HEK293 (cell line): ENCODE measurements at regions not wholly inside any gene's neighbourhood (a gene's known extent, or its start where the extent isn't known, plus 50 kb on each side); places are given as distances from the start of the nearest gene placed in this dataset.

Experiments used
- CTCF ChIA-PET: fragments of 350-600 bp; formaldehyde crosslinking; extraction: SDS; loops from one replicate; lab custom pipeline; 2021; ENCODE audit warnings: antibody characterized with exemption; lab: Yijun Ruan, JAX
- POLR2A ChIA-PET: fragments of 300-600 bp; formaldehyde crosslinking; extraction: SDS; loops from one replicate; lab custom pipeline; 2020; ENCODE audit warnings: antibody characterized with exemption, inconsistent platforms; lab: Yijun Ruan, JAX
- H3K27ac ChIP-seq: fragments of 200-500 bp; sonication (Bioruptor generic); 2 replicates; pipeline ENCODE4 v1.5.1; 2014; ENCODE audit warnings: low read depth, low read length, control low read depth, inconsistent platforms; ENCODE audit errors: extremely low read depth
- H3K36me3 ChIP-seq, 2 experiments: fragments of 200-500 bp in 1 of 2; sonication (Bioruptor generic) in 1 of 2; 1 replicate in 1 of 2; 2 replicates in 1 of 2; pipeline ENCODE4 v1.5.1; 2014 to 2017; ENCODE audit warnings: inconsistent platforms in 2 of 2, low read length in 2 of 2; ENCODE audit not compliant: control insufficient read depth in 2 of 2, insufficient read depth in 1 of 2
- H3K4me1 ChIP-seq: fragments of 200-500 bp; sonication (Bioruptor generic); 2 replicates; pipeline ENCODE4 v1.5.1; 2014; ENCODE audit warnings: mild to moderate bottlenecking, low read length, inconsistent platforms; ENCODE audit not compliant: control insufficient read depth, insufficient read depth
- H3K4me3 ChIP-seq: 2 replicates; pipeline ENCODE4 v1.5.1; 2011; ENCODE audit warnings: low read depth, mild to moderate bottlenecking, control low read depth, low read length, moderate library complexity
- H3K9me3 ChIP-seq: fragments of 200-500 bp; sonication (Bioruptor generic); 2 replicates; pipeline ENCODE4 v1.5.1; 2014; ENCODE audit warnings: low read depth, low read length, inconsistent platforms; ENCODE audit not compliant: control insufficient read depth, insufficient read depth
- BCL11A ChIP-seq: fragments of 450-650 bp; formaldehyde crosslinking; IDR thresholded peaks from 2 replicates; pipeline ENCODE4 v1.5.1; 2016; ENCODE audit warnings: low read depth, missing biosample characterization, missing genetic modification characterization
- BCL11B ChIP-seq: fragments of 450-650 bp; formaldehyde crosslinking; IDR thresholded peaks from 2 replicates; pipeline ENCODE4 v1.5.1; 2016; ENCODE audit warnings: low read depth, missing biosample characterization, missing genetic modification characterization
- GFI1B ChIP-seq: fragments of 450-650 bp; formaldehyde crosslinking; IDR thresholded peaks from 2 replicates; pipeline ENCODE4 v1.5.1; 2016; ENCODE audit warnings: missing biosample characterization, missing genetic modification characterization
- KLF9 ChIP-seq: fragments of 450-650 bp; formaldehyde crosslinking; IDR thresholded peaks from 2 replicates; pipeline ENCODE4 v1.5.1; 2016; ENCODE audit warnings: missing biosample characterization, missing genetic modification characterization, low read depth
- PRDM1 ChIP-seq: fragments of 450-650 bp; formaldehyde crosslinking; IDR thresholded peaks from 2 replicates; pipeline ENCODE4; 2016; ENCODE audit warnings: missing biosample characterization, missing genetic modification characterization
- SALL2 ChIP-seq: fragments of 450-650 bp; formaldehyde crosslinking; IDR thresholded peaks from 2 replicates; pipeline ENCODE4 v1.5.0; 2017; ENCODE audit warnings: missing biosample characterization, mild to moderate bottlenecking, missing genetic modification characterization, borderline replicate concordance
- YY1 ChIP-seq: fragments of 450-650 bp; formaldehyde crosslinking; IDR thresholded peaks from 2 replicates; pipeline ENCODE4 v1.5.1; 2018; ENCODE audit warnings: missing biosample characterization, missing genetic modification characterization
- ZBTB1 ChIP-seq: fragments of 450-650 bp; formaldehyde crosslinking; IDR thresholded peaks from 2 replicates; pipeline ENCODE4 v1.5.1; 2016; ENCODE audit warnings: missing biosample characterization, missing genetic modification characterization
- ZBTB10 ChIP-seq: fragments of 450-650 bp; formaldehyde crosslinking; IDR thresholded peaks from 2 replicates; pipeline ENCODE4 v1.5.1; 2016; ENCODE audit warnings: missing biosample characterization, missing genetic modification characterization
- ZBTB17 ChIP-seq: fragments of 450-650 bp; formaldehyde crosslinking; IDR thresholded peaks from 2 replicates; pipeline ENCODE4 v1.5.1; 2016; ENCODE audit warnings: missing biosample characterization, missing genetic modification characterization
- ZBTB20 ChIP-seq: fragments of 450-650 bp; formaldehyde crosslinking; IDR thresholded peaks from 2 replicates; pipeline ENCODE4 v1.5.1; 2016; ENCODE audit warnings: missing biosample characterization, missing genetic modification characterization
- ZBTB6 ChIP-seq: fragments of 450-650 bp; formaldehyde crosslinking; IDR thresholded peaks from 2 replicates; pipeline ENCODE4 v1.5.1; 2017; ENCODE audit warnings: missing biosample characterization, missing genetic modification characterization
- ZNF16 ChIP-seq: fragments of 450-650 bp; formaldehyde crosslinking; IDR thresholded peaks from 2 replicates; pipeline ENCODE4 v1.5.1; 2016; ENCODE audit warnings: low read depth, missing biosample characterization, missing genetic modification characterization
- ZNF2 ChIP-seq: fragments of 450-650 bp; formaldehyde crosslinking; IDR thresholded peaks from 2 replicates; pipeline ENCODE4 v1.5.1; 2016; ENCODE audit warnings: missing biosample characterization, missing genetic modification characterization
- ZNF214 ChIP-seq: fragments of 450-650 bp; formaldehyde crosslinking; IDR thresholded peaks from 2 replicates; pipeline ENCODE4 v1.5.1; 2017; ENCODE audit warnings: missing biosample characterization, mild to moderate bottlenecking, missing genetic modification characterization, borderline replicate concordance
- ZNF239 ChIP-seq: fragments of 450-650 bp; formaldehyde crosslinking; IDR thresholded peaks from 2 replicates; pipeline ENCODE4 v1.5.1; 2016; ENCODE audit warnings: missing biosample characterization, missing genetic modification characterization
- ZNF24 ChIP-seq: fragments of 450-650 bp; formaldehyde crosslinking; IDR thresholded peaks from 2 replicates; pipeline ENCODE4 v1.5.1; 2016; ENCODE audit warnings: missing biosample characterization, missing genetic modification characterization
- ZNF324 ChIP-seq: fragments of 450-650 bp; formaldehyde crosslinking; IDR thresholded peaks from 2 replicates; pipeline ENCODE4 v1.5.1; 2016; ENCODE audit warnings: missing biosample characterization, missing genetic modification characterization
- ZNF350 ChIP-seq: fragments of 450-650 bp; formaldehyde crosslinking; IDR thresholded peaks from 2 replicates; pipeline ENCODE4 v1.5.0; 2017; ENCODE audit warnings: missing biosample characterization, mild to moderate bottlenecking, missing genetic modification characterization
- ZNF623 ChIP-seq: fragments of 450-650 bp; formaldehyde crosslinking; IDR thresholded peaks from 2 replicates; pipeline ENCODE4 v1.5.1; 2016; ENCODE audit warnings: missing biosample characterization, missing genetic modification characterization
- ZNF645 ChIP-seq: fragments of 450-650 bp; formaldehyde crosslinking; IDR thresholded peaks from 2 replicates; pipeline ENCODE4; 2016; ENCODE audit warnings: missing biosample characterization, missing genetic modification characterization
- ZNF747 ChIP-seq: fragments of 450-650 bp; formaldehyde crosslinking; IDR thresholded peaks from 2 replicates; pipeline ENCODE4 v1.5.1; 2016; ENCODE audit warnings: missing biosample characterization, missing genetic modification characterization
- ZNF777 ChIP-seq: fragments of 450-650 bp; formaldehyde crosslinking; IDR thresholded peaks from 2 replicates; pipeline ENCODE4 v1.5.1; 2017; ENCODE audit warnings: missing biosample characterization, missing genetic modification characterization, borderline replicate concordance
- ZNF785 ChIP-seq: fragments of 450-650 bp; formaldehyde crosslinking; IDR thresholded peaks from 2 replicates; pipeline ENCODE4 v1.5.1; 2016; ENCODE audit warnings: missing biosample characterization, missing genetic modification characterization
- ZNF792 ChIP-seq: fragments of 450-650 bp; formaldehyde crosslinking; IDR thresholded peaks from 2 replicates; pipeline ENCODE4 v1.5.1; 2016; ENCODE audit warnings: missing biosample characterization, missing genetic modification characterization
- TF ChIP-seq, protein P1 (sequence below): fragments of 450-650 bp; formaldehyde crosslinking; IDR thresholded peaks from 2 replicates; pipeline ENCODE4 v1.5.1; 2016; ENCODE audit warnings: missing biosample characterization, missing genetic modification characterization
- TF ChIP-seq, protein P2 (sequence below): fragments of 450-650 bp; formaldehyde crosslinking; IDR thresholded peaks from 2 replicates; pipeline ENCODE4 v1.5.1; 2016; ENCODE audit warnings: missing biosample characterization, missing genetic modification characterization
- TF ChIP-seq, protein P3 (sequence below): fragments of 450-650 bp; IDR thresholded peaks from 2 replicates; pipeline ENCODE4 v1.5.1; 2018; ENCODE audit warnings: missing biosample characterization, missing genetic modification characterization

- no peak for TF ChIP-seq KLF9
Measured at GRCh38 chr15:54836052-54836795, 360.5 kb downstream of the RSL24D1 start (continued).

DNA sequence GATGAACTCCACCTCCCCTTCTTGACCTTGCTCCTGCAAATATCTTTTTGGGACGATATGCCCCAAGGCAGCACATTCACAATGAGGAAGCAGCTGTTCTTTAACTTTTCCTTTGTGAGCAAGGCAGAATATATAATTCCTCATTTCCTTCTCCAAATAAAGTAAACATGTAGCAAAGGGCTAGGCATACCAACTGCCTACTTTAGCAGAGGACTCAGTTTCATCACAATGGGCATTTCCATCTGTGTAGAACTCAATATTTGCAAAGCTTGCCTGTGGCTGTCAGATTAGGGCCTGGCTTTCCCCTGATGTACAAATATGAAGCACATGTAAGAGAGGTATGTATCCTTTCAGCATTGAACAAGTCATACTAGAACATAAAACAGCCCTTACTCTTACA is 366.9 kb downstream of the RSL24D1 start:
- H3K27ac ChIP-seq = no peak overlapping the region
- CTCF ChIA-PET = no interaction called here
- H3K4me3 ChIP-seq = no peak overlapping the region
- H3K9me3 ChIP-seq = no peaks in the 10 kb centered on the region
- TF ChIP-seq ZNF16 (tag by site-specific recombination) (no peak), ZNF239 (no peak), ZBTB17 (tag by site-specific recombination) (no peak), YY1 (tag by site-specific recombination) (no peak), BCL11B (no peak), ZBTB20 (tag by site-specific recombination) (no peak), ZBTB10 (tag by site-specific recombination) (no peak), ZNF792 (tag by site-specific recombination) (no peak), ZNF214 (tag by site-specific recombination) (no peak), ZNF324 (tag by site-specific recombination) (no peak), ZBTB6 (tag by site-specific recombination) (no peak), ZNF785 (no peak), ZBTB1 (tag by site-specific recombination) (no peak), ZNF350 (tag by site-specific recombination) (no peak), ZNF645 (no peak)
- TF ChIP-seq, protein P1, sequence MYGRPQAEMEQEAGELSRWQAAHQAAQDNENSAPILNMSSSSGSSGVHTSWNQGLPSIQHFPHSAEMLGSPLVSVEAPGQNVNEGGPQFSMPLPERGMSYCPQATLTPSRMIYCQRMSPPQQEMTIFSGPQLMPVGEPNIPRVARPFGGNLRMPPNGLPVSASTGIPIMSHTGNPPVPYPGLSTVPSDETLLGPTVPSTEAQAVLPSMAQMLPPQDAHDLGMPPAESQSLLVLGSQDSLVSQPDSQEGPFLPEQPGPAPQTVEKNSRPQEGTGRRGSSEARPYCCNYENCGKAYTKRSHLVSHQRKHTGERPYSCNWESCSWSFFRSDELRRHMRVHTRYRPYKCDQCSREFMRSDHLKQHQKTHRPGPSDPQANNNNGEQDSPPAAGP = no peak
- H3K4me1 ChIP-seq = no peaks in the 10 kb centered on the region
- H3K36me3 ChIP-seq = no peaks in the 10 kb centered on the region
- POLR2A ChIA-PET = no interaction called here

GRCh38 chr15:54820811-54821210 is 375.9 kb downstream of the RSL24D1 start:
- CTCF ChIA-PET = no interaction called here
- Histone ChIP-seq H3K4me3 (no peak overlapping the region), H3K27ac (no peak overlapping the region), H3K9me3 (no peaks in the 10 kb centered on the region), H3K4me1 (no peaks in the 10 kb centered on the region), H3K36me3 (no peaks in the 10 kb centered on the region)
- POLR2A ChIA-PET = no interaction called here
- TF ChIP-seq ZNF2 (tag by site-specific recombination) (no peak), ZNF623 (no peak), ZNF777 (no peak), ZBTB20 (tag by site-specific recombination) (no peak), ZNF747 (tag by site-specific recombination) (no peak), SALL2 (tag by site-specific recombination) (no peak), GFI1B (tag by site-specific recombination) (no peak), PRDM1 (tag by site-specific recombination) (no peak), BCL11A (tag by site-specific recombination) (no peak), ZNF24 (tag by site-specific recombination) (no peak)
- TF ChIP-seq, protein P2, sequence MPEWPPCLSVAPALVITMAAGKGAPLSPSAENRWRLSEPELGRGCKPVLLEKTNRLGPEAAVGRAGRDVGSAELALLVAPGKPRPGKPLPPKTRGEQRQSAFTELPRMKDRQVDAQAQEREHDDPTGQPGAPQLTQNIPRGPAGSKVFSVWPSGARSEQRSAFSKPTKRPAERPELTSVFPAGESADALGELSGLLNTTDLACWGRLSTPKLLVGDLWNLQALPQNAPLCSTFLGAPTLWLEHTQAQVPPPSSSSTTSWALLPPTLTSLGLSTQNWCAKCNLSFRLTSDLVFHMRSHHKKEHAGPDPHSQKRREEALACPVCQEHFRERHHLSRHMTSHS = no peak
- TF ChIP-seq, protein P3, sequence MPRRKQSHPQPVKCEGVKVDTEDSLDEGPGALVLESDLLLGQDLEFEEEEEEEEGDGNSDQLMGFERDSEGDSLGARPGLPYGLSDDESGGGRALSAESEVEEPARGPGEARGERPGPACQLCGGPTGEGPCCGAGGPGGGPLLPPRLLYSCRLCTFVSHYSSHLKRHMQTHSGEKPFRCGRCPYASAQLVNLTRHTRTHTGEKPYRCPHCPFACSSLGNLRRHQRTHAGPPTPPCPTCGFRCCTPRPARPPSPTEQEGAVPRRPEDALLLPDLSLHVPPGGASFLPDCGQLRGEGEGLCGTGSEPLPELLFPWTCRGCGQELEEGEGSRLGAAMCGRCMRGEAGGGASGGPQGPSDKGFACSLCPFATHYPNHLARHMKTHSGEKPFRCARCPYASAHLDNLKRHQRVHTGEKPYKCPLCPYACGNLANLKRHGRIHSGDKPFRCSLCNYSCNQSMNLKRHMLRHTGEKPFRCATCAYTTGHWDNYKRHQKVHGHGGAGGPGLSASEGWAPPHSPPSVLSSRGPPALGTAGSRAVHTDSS (tag by site-specific recombination) = no peak
